ENCODE measurements at regions not wholly inside any gene's neighbourhood (a gene's known extent, or its start where the extent isn't known, plus 50 kb on each side); places are given as distances from the start of the nearest gene placed in this dataset.

DNA sequence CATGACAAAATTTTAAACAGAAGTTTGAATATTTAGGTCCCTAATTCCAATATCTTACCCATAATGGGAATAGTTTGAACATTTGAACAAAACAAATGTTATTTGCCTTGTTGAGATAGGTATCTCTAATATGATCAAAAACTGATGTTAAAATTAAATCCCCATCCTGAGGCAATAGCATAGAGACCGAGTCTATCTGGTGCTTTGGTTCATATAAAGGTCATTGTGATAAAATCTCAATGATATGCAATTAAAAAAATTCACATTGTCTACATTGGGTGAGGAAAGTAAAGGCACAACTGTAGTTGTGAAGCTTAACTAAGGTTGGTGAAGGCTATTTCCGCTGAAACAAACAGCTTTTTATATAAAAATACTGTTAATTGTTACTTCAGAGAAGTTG is 318.3 kb downstream of the CAAP1 start:
- ATAC-seq (no peak), DNase-seq (no peak)
- Histone ChIP-seq H3K4me3 (no peak overlapping the region), H3K9me3 (no peaks in the 10 kb centered on the region), H3K36me3 (replicated peaks in 1 of 2; ENCODE audit: insufficient read depth in 1 of 2, low read depth in 2 of 2) (no peaks in the 10 kb centered on the region), H3K4me1 (no peaks in the 10 kb centered on the region), H3K27me3 (no peaks in the 10 kb centered on the region), H3K27ac (no peak overlapping the region)
- WGBS, 2 donors = 43 to 50% methylated on average over 2 of the region's 2 CpGs
- TF ChIP-seq POLR2A (IDR thresholded peaks at IDR 0.05) = no peak
- TF ChIP-seq, protein P1, sequence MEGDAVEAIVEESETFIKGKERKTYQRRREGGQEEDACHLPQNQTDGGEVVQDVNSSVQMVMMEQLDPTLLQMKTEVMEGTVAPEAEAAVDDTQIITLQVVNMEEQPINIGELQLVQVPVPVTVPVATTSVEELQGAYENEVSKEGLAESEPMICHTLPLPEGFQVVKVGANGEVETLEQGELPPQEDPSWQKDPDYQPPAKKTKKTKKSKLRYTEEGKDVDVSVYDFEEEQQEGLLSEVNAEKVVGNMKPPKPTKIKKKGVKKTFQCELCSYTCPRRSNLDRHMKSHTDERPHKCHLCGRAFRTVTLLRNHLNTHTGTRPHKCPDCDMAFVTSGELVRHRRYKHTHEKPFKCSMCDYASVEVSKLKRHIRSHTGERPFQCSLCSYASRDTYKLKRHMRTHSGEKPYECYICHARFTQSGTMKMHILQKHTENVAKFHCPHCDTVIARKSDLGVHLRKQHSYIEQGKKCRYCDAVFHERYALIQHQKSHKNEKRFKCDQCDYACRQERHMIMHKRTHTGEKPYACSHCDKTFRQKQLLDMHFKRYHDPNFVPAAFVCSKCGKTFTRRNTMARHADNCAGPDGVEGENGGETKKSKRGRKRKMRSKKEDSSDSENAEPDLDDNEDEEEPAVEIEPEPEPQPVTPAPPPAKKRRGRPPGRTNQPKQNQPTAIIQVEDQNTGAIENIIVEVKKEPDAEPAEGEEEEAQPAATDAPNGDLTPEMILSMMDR (IDR thresholded peaks at IDR 0.05) = no peak
- intact Hi-C loops (cut with DNase I) = no loop called here

DNA sequence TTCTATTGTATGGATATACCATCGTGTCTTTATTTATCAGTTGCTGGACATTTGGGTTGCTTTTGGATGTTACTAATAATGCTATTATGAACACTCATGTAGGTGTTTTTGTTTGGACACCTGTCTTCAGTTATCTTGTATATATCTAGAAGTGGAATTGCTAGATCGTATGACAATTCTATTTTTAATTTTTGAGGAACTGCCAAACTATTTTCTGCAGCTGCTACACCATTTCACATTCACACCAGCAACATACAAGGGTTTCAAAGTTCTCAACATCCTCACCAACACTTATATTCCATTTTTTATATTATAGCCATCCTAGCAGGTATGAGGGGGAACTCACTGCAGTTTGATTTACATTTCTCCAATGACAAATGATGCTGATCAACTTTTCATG is 324.6 kb downstream of the CAAP1 start:
- TF ChIP-seq, protein P1 (IDR thresholded peaks at IDR 0.05) = no peak
- TF ChIP-seq POLR2A (IDR thresholded peaks at IDR 0.05) = no peak
- no peaks in the 10 kb centered on the region for H3K36me3 ChIP-seq (replicated peaks in 1 of 2; ENCODE audit: insufficient read depth in 1 of 2, low read depth in 2 of 2)
- ATAC-seq = no peak
- no peak overlapping the region for H3K27ac ChIP-seq
- H3K27me3 ChIP-seq = no peaks in the 10 kb centered on the region
- DNase-seq = no peak
- no peaks in the 10 kb centered on the region for H3K9me3 ChIP-seq
- intact Hi-C loops (cut with DNase I) = no loop called here
- 43 to 45% methylated on average over 2 of the region's 2 CpGs for WGBS, 2 donors
- no peaks in the 10 kb centered on the region for H3K4me1 ChIP-seq
- H3K4me3 ChIP-seq = no peak overlapping the region

DNA sequence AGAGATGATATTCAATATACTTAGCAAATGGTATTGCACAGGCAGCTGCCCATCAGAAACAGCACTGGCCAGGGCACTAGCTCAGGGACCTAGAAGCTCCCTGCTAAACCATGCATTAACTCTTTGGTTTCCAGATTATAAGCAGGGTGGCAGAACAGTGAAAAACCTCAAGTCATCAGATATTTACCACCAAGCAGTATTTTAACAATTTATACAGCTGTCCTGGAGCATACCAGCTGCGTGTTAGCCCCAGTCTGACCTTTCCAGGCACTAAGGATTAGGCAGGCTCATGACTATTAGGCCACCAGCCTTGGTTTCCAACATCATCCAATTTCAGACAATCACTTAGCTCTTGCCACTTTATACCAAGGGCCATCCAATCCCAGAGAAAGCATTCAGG is 326.5 kb downstream of the CAAP1 start:
- intact Hi-C loops (cut with DNase I) = no loop called here
- ATAC-seq = no peak

DNA sequence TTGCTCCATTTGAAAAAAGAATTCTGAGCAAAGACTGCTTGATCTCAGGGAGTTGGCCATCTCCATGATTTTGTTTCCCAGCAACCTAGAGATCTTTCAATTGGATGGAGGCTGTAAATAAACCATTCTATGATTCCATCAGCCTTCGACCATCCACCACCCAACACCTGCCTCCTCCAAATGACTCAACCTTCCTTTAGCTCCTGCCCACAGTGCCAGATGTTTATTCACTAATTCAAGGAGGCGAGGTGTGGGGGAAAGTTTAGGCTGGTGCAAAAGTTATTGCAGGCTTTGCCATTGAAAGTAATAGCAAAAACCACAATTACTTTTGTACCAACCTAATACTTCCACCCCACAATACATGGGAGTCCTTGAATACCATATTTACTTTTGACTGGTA is 327.5 kb downstream of the CAAP1 start:
- H3K36me3 ChIP-seq (replicated peaks in 1 of 2; ENCODE audit: insufficient read depth in 1 of 2, low read depth in 2 of 2) = no peaks in the 10 kb centered on the region
- H3K4me1 ChIP-seq = no peaks in the 10 kb centered on the region
- TF ChIP-seq POLR2A (IDR thresholded peaks at IDR 0.05) = no peak
- TF ChIP-seq, protein P1 (IDR thresholded peaks at IDR 0.05) = no peak
- ATAC-seq = no peak
- WGBS, 2 donors = 26 to 34% methylated on average over 2 of the region's 2 CpGs
- no peak overlapping the region for H3K27ac ChIP-seq
- H3K27me3 ChIP-seq = no peaks in the 10 kb centered on the region
- DNase-seq = no peak
- no peaks in the 10 kb centered on the region for H3K9me3 ChIP-seq
- no peak overlapping the region for H3K4me3 ChIP-seq
- intact Hi-C loops (cut with DNase I) = no loop called here

More for the DNA sequence above, 326.5 kb downstream of the CAAP1 start:
- TF ChIP-seq, protein P1 (IDR thresholded peaks at IDR 0.05) = no peak
- no peak for TF ChIP-seq POLR2A (IDR thresholded peaks at IDR 0.05)
- Histone ChIP-seq H3K27ac (no peak overlapping the region), H3K36me3 (replicated peaks in 1 of 2; ENCODE audit: insufficient read depth in 1 of 2, low read depth in 2 of 2) (no peaks in the 10 kb centered on the region), H3K27me3 (no peaks in the 10 kb centered on the region), H3K9me3 (no peaks in the 10 kb centered on the region), H3K4me3 (no peak overlapping the region), H3K4me1 (no peaks in the 10 kb centered on the region)
- WGBS, 2 donors = 44 to 64% methylated on average over 1 of the region's 1 CpG
- no peak for DNase-seq

DNA sequence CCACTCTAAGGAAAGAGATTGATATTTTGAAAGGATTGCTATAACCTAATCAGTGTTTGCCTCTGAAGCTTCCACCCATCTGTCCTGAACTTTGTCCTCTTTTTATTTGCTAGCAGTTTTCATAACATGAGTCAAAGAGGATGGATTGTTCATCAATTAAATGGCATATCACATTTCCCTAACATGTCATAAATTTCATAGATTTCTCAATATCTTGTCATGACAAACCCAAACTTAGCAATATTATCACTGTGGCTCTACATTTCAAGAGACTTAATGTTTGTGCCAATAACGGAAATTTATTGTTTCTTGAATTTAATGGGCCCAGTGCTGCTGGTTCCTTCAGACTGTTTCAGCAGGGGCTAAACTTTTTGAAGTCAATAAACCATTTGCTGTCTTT is 330.3 kb downstream of the CAAP1 start:
- TF ChIP-seq, protein P1 (IDR thresholded peaks at IDR 0.05) = no peak
- no peak for TF ChIP-seq POLR2A (IDR thresholded peaks at IDR 0.05)
- ATAC-seq (no peak), DNase-seq (no peak)
- no peaks in the 10 kb centered on the region for H3K4me1 ChIP-seq
- no peaks in the 10 kb centered on the region for H3K36me3 ChIP-seq (replicated peaks in 1 of 2; ENCODE audit: insufficient read depth in 1 of 2, low read depth in 2 of 2)
- no peak overlapping the region for H3K4me3 ChIP-seq
- no peaks in the 10 kb centered on the region for H3K27me3 ChIP-seq
- H3K9me3 ChIP-seq = no peaks in the 10 kb centered on the region
- intact Hi-C loops (cut with DNase I) = no loop called here
- WGBS, 2 donors = 40 to 58% methylated on average over 1 of the region's 1 CpG
- H3K27ac ChIP-seq = no peak overlapping the region

Data from body of pancreas (tissue), 4 donors.